HG03432 (cell line): ENCODE measurements at regions not wholly inside any gene's neighbourhood (a gene's known extent, or its start where the extent isn't known, plus 50 kb on each side); places are given as distances from the start of the nearest gene placed in this dataset.

Experiments
- ATAC-seq: cut with Tn5 transposase; IDR thresholded peaks from one replicate; pipeline ENCODE4 v1.9.1; 2021; ENCODE audit warnings: mild to moderate bottlenecking, moderate library complexity; ENCODE audit not compliant: unreplicated experiment

- no peak for ATAC-seq
Measured at GRCh38 chr4:19999775-20000414, 251.8 kb upstream of the SLIT2 start.

DNA sequence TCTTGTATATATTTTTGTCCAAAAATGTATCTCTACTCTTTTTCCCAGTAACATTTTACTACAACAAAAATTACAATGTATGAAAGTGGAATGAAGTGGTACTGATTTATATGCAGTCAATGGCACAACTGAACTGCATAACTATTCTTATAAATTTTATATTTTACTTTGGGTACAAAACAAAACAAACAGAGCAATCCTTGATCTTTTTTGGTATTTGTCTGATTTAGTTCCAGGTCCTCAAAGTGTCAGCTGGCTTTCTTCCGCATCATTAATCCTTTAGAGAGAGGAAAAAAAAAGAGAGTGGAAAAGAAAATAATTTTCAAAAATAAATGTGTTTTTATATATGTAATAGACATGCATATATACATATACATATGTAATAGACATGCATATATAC, 252.4 kb upstream of the SLIT2 start:
- no peak for ATAC-seq

DNA sequence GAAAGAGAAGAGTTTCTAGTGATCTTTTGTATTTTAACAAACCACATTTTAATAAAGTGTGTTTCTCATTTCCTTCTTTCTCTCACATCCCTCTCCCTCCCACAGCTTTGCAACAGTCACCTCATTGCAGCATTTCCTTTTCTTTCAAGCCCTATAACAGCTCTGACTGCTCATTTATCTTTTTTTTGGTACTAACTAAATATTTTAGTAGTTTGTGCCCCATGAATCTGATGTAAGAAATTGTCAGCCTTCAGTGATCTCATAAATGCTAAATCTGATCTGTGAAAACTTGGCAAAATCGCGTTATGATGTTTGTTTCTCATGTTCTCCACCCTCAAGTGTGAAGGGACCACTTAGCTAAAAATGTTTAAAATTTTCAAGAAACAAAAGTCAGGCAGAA, 258.5 kb upstream of the SLIT2 start:
- ATAC-seq: no peak

DNA sequence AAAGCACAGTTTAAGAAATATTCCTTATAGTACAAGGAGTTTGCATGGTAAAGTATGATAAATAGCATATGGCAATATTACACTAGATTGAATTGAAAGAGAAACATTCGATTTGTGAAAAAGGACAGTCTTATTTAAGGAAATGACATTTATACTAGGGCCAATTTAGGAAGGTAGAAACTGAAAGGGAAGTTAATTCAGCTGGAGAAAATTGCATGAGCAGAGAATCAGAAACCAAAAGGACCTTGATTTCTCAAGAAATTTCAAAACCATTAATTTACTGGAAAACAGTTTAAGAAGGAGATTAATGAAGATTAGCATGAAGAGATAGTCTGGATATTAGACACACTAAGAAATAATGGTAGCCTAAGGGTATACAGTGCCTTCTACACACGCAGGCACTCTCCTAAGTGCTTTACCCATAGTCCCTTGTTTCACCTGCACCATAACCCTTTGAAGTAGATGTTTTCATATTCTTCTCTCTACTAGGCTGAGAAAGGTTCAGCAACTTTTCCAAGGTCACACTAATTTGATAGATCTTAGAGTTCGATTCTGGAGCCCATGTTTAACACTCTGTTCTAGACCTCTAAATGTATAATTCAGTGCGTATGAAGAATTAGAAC, 259.1 kb upstream of the SLIT2 start:
- ATAC-seq: no peak

GRCh38 chr4:19987746-19988145, 264.0 kb upstream of the SLIT2 start:
- ATAC-seq: no peak

- ATAC-seq: no peak
Measured at GRCh38 chr4:19983072-19983471, 268.6 kb upstream of the SLIT2 start.

DNA sequence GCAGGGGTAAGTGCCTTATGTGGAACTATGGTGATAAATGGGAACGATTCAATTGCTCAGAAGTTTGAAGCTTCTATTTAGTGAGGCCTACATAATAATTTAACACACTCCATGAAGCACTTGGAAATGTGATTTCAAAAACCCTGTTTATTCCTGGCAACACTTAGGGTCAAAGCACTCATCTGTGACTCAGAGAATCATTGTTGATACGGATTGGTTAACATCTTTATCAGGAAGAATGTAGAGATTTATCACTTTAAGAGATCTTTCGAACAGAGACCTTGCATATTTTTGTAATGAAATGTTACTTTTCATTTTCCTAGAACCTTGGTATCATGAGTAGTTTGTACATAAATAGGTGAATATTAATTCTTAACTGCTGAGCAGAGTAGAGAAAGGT, 269.1 kb upstream of the SLIT2 start:
- no peak for ATAC-seq

- no peak for ATAC-seq
Measured at GRCh38 chr4:19971829-19972228, 279.9 kb upstream of the SLIT2 start.

DNA sequence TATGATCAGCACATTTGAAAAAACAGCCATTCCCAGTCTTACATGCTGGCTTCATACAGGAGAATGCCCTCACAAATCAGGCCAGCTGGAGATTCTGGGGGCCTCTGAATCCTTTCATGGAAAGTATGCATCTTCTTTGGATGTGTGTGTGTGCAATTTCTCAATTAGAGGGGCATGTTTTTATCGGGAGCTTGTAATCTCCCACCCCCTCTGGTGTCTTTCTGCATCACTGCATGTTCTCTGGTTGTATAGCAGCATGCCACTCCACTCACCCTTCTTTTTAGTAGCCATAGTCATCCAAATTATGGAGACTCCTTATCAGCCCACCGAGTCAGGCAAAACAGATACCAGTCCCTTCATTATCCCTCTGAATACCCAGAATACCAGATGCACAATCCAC, 282.2 kb upstream of the SLIT2 start:
- ATAC-seq: no peak

DNA sequence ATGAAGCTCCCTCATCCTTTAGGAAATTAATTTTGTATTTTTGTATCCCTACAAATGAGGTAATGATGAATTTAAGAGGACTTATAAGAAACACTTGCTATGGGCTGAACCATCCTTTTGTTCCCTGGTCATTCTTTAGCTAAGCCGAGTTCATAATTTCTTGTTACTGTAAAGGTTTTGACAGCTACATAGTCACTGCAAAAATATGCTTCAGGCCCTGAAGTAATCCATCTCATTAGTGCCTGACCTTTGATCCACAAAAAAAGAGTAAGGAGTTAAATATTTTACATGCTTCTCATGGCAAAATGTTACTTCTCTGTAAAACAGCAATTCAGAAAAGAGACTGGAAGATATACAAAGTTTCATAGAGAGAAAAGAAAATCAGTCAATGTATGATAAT, 290.6 kb upstream of the SLIT2 start:
- ATAC-seq: no peak

DNA sequence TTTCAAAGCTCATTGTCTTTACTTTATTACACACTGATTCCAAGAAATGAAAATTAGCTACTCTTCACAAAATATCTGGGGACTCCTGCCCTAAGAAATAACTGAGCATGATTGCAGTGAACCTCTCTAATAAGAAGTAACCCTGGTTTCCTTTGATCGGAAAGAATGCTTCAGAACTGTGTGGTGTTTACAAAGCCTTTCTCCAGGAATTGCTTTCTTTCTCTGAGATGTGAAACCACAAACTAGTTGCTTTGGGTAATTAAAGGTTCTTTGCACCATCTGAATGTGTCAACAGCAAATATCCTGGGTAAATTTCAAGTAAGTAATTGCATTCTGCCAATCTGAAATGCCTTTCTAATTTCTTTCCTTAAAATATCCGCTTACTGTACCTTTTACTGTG, 292.9 kb upstream of the SLIT2 start:
- ATAC-seq: no peak

- ATAC-seq: no peak
Measured at GRCh38 chr4:19947349-19947748, 304.4 kb upstream of the SLIT2 start.

DNA sequence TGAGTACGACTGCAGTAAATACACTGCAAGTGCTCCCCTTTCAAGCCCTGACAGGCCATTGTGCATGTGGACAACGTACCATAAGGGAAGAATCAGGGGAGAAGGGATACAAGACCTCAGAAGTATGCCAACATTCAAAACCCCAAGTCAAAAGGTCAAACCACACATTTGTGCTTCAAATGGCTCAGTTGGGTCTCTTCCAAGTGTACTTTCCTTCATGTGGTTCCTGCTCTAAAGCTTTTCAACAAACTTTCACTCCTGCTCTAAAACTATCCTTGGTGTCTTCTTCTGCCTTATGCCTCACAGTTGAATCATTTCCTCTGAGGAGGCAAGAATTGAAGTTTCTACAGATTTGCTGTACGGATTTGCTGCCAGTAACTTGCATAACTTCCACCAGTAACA, 305.7 kb upstream of the SLIT2 start:
- no peak for ATAC-seq

DNA sequence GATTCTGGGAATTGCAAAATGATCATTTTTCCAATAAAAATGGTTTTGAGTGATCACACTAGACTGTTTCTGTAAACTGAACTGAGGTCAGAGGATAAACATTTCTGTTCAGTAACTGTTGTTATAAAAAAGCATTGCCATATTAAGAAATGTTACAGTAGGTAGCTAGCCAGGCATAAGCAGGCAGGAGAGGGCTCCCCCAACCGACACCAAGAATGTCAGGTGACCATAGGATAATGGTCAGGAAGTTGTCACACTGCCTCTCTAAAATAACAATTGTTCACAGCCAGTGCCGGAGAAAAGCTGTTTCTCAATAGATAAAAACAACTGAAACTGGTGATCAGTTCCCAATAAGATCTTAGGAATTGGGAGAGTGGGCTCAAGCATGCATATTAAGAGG, 306.2 kb upstream of the SLIT2 start:
- ATAC-seq: no peak

GRCh38 chr4:19944806-19945205, 306.9 kb upstream of the SLIT2 start:
- no peak for ATAC-seq

DNA sequence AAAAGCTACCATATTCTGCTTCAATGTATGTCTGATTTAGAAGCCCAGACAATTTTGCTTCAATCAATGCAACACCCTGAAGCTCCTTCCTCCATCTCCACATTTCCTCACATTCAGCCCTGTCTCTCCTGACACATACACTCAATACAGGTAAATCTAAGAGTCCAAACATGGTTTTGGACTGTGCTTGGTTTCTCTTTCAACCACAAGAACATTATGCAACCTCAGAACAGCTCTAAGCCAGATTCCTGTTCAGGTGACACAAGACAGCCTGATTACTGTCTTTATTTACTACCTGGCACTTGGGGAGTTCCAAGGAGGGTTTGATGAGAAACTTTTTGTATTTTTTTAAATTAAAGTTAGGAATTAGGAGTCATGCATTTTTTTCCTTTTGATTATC, 307.5 kb upstream of the SLIT2 start:
- no peak for ATAC-seq

- no peak for ATAC-seq
Measured at GRCh38 chr4:19941434-19941833, 310.3 kb upstream of the SLIT2 start.

- no peak for ATAC-seq
Measured at GRCh38 chr4:19940861-19941260, 310.8 kb upstream of the SLIT2 start.

DNA sequence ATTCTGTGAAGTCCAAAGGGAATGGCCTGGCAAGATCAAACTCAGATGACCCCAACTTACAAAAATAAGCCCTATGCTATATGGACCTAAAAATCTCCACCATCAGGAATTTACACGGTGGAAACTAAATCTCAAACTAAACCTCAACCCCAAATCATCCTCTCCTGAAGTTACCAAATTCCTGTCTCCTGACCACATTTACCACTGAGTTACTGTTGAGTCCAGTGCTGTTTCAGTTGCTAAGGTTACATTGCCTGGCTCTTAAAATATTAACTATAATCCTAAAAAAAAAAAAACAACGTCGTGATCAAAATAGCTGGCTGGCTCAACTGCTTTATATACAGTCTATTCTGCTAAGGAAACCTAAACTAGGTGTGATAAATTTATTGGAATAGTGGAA, 315.2 kb upstream of the SLIT2 start:
- no peak for ATAC-seq

DNA sequence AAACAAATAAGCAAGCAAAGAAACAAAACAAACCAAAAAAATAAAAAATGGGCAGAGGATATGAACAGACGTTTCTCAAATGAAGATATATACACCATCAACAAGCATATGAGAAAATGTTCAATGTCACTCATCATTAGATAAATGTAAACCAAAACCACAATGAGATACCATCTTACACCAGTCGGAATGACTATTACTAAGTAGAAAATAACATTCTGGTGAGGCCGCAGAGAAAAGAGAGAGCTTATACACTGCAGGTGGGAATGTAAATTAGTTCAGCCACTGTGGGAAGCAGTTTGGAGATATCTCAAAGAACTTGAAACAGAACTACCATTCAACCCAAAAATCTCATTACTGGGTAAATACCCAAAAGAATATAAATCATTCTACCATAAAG, 321.0 kb upstream of the SLIT2 start:
- no peak for ATAC-seq

GRCh38 chr4:19927381-19927780, 324.3 kb upstream of the SLIT2 start:
- no peak for ATAC-seq

GRCh38 chr4:19925516-19925915, 326.2 kb upstream of the SLIT2 start:
- ATAC-seq: no peak

DNA sequence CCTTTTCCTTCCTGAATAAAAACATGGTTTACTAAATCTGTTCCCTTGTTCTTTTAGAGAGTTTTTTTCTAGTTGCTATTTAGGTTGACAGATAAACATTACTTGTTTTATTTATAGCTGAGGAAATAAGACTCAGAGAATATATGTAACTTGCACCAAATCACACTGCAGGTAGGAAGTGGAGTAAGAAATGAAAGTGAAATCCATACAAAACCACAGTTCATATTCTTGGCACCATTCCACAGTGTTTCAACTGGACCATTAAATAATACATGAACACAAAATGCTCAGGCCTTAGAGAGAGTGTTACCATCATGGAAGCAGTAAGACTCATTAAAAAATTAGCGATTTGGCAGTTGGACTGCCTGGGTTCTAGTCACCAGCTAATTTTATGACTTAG, 326.9 kb upstream of the SLIT2 start:
- no peak for ATAC-seq
